ENCODE measurements at regions not wholly inside any gene's neighbourhood (a gene's known extent, or its start where the extent isn't known, plus 50 kb on each side); places are given as distances from the start of the nearest gene placed in this dataset.

DNA sequence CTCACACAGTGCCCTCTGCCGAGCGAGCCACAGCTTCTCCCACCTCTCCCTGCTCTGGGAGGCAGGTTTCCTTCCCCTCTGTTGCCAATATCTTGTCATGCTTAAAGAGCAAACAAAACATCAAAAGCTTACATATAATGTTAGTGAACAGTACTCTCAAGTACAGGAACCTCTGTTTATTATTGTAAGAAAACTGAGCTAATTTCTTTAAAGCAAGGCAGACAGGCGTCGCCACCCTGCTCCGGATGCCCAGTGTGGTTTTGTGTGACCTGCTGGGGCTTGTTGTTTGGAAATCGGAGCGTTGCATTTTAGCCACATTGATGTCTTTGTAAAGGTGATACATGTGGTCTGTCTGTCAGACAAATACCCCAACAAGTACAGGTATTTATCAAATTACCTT lies 401.4 kb upstream of the IRX1 start:
- Mint-ChIP-seq H3K36me3 (no peaks in the 10 kb centered on the region), H3K9me3 (no peaks in the 10 kb centered on the region), H3K4me3 (no peak overlapping the region), H3K27me3 (peaks cover 9% of the 10 kb centered on the region), H3K4me1 (no peaks in the 10 kb centered on the region), H3K27ac (no peak overlapping the region)

DNA sequence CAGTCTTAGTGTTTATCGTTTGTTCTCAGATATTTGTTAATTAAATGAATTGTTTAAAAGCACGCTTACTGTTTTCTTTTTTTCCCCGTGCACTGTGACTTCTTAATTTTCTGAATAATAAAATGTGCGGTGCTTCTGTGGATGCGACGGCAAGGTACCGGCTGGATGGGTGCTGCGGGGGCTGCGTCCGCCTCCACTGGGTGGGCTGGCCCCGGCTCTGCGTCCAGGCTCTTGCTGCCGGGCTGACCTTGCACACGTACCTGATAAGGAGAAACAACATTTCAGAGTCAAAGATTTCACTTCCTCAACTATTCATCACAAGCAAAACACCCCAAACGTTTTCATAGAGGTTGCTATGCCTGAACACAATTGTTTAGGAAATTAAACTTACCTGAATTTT lies 404.0 kb upstream of the IRX1 start:
- Mint-ChIP-seq H3K36me3 (no peaks in the 10 kb centered on the region), H3K27me3 (no peaks in the 10 kb centered on the region), H3K27ac (no peak overlapping the region), H3K9me3 (no peaks in the 10 kb centered on the region), H3K4me3 (no peak overlapping the region), H3K4me1 (no peaks in the 10 kb centered on the region)

DNA sequence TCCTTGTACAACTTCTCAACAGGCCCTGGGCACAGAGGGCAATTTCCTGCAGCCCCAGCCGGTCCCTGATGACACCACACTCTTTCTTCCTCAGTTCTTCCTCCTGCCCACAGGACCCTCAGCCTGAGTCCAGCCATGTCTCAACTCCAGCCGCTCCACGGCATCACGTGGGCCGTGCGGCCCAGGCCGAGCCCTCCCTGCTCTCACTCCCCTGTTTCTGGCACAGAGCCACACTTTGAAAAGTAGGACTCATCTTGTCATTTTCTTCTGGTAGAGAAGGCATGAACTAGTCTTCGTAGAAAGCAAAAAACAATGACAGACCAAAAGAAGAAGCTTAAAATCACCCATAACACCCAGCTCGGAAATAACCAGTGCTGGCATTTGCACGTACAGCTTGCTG lies 404.7 kb upstream of the IRX1 start:
- H3K4me3 Mint-ChIP-seq: no peak overlapping the region
- no peak overlapping the region for H3K27ac Mint-ChIP-seq
- H3K9me3 Mint-ChIP-seq: no peaks in the 10 kb centered on the region
- H3K27me3 Mint-ChIP-seq: no peaks in the 10 kb centered on the region
- H3K4me1 Mint-ChIP-seq: no peaks in the 10 kb centered on the region
- no peaks in the 10 kb centered on the region for H3K36me3 Mint-ChIP-seq

DNA sequence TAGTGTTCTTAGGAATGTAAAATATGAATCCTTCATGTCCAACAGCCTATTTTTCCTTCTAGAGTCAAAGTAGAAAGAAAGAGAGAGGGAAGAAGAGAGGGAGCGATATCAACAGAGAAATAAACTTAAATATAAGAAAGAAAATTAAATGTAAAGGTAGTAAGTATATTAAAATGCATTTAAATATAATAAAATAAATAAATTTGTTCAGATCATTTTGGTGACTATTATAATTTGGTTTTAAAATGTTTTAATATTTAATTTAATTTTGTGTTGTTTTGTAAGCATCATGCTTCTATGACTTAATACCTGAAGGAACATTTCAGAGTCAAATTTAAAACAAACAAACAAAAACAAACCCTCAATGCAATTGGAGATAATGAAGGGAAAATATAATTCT lies 405.2 kb upstream of the IRX1 start:
- Mint-ChIP-seq H3K4me3 (no peak overlapping the region), H3K27me3 (no peaks in the 10 kb centered on the region), H3K36me3 (no peaks in the 10 kb centered on the region), H3K9me3 (no peaks in the 10 kb centered on the region), H3K27ac (no peak overlapping the region), H3K4me1 (no peaks in the 10 kb centered on the region)

DNA sequence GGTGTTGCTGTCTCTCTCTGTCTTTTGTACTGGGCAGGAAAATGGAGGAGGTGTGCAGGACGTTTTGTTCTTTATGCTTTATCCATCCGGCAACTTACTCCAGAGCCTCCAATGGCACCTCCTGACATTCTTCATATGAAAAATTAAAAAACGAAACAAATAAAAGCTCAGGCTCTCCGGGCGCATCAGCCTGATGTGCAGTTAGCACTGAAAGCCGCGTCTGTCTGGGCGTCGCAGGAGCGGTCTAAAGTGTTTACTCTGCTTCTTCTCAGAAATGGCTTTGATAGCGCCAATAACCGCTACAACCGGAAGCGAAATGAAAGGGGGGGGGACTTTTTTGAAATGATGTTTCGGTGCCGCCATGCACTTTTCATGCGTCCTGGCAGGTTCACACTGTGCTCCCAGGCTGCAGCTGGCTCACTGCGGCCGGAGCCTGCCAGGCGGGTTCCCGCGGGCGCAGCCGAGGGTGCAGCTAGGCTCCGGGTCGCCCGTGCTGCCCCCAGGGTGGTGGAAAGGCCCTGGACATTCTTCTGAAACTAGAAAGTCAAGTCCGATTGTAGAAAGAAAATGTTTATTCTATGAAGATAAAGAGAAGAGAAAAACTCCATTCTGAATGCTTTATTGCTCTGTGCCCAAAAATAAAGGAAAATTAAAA lies 407.7 kb upstream of the IRX1 start:
- H3K36me3 Mint-ChIP-seq: no peaks in the 10 kb centered on the region
- H3K27me3 Mint-ChIP-seq: no peaks in the 10 kb centered on the region
- H3K4me1 Mint-ChIP-seq: no peaks in the 10 kb centered on the region
- no peaks in the 10 kb centered on the region for H3K9me3 Mint-ChIP-seq
- H3K27ac Mint-ChIP-seq: no peak overlapping the region
- H3K4me3 Mint-ChIP-seq: no peak overlapping the region

DNA sequence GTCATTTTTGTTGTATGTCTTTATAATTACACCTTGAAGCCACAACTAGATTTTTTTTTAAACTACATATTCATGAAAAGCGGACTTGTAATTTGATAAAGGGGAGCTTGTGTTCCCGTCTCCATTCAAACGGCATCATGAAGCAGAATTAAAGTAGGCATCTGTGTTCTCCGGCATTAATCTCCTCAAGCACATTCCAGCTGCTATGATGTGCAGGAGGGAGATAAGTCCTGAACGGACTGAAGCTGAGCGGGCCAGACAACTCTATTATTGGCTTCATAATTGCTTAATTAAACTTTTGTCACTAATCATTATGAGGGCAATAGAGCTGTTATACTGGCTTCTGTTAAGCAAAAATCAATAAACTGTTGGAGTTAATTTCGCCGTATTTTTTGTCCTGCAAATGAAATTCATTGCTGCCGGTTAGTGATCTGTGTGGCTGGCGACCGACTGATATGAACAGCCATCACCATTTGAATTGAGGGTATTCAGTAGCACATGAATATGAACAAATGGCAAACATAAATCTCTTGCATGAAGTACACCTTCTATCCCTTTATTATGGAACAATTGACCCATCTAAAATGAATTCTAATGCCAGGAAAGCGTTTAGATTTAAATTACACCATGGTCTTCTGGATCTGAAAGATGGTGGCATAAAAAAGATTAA lies 408.8 kb upstream of the IRX1 start:
- Mint-ChIP-seq H3K4me1 (no peaks in the 10 kb centered on the region), H3K27ac (no peak overlapping the region), H3K4me3 (no peak overlapping the region), H3K36me3 (no peaks in the 10 kb centered on the region), H3K27me3 (no peaks in the 10 kb centered on the region), H3K9me3 (no peaks in the 10 kb centered on the region)

DNA sequence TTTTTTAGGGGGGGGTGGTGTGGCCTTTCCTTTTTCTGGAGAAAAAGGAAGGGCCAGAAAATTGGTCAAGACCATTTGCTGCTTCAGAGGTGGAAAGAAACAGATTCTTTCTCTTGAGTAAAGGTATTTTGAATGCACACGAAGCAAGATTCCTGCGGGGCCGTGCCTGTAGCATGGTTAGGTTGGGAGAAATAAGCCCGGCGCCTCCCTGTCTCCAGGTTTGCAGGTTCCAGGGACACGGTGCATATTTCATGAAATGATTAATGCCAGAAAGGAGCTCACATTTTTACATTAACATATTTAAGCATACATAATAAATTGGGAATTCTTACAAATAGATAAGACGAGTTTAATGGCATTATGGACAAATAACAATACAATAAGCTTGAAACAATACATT lies 409.5 kb upstream of the IRX1 start:
- Mint-ChIP-seq H3K36me3 (no peaks in the 10 kb centered on the region), H3K9me3 (no peaks in the 10 kb centered on the region), H3K4me3 (no peak overlapping the region), H3K4me1 (no peaks in the 10 kb centered on the region), H3K27me3 (no peaks in the 10 kb centered on the region), H3K27ac (no peak overlapping the region)

DNA sequence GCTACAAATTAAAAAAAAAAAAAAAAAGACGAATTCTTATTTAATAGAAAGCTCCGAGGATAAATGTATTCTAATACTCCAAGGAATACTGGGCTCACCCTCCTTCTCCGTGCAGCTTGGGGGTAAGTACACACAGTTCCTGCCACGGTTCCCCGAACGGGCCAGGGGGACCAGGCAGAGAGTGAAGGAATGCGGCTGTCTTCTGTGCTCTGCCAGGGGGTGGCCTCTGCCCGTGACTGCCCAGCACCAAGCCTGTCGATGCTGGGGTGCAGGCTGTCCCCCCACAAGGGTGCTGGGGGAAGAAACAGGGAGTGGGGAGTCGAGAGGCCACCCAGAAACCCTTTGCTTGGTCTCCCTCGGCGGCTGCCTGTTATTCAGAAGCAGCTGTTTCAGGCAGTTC lies 410.1 kb upstream of the IRX1 start:
- Mint-ChIP-seq H3K36me3 (no peaks in the 10 kb centered on the region), H3K9me3 (no peaks in the 10 kb centered on the region), H3K27ac (no peak overlapping the region), H3K27me3 (no peaks in the 10 kb centered on the region), H3K4me3 (no peak overlapping the region), H3K4me1 (no peaks in the 10 kb centered on the region)

DNA sequence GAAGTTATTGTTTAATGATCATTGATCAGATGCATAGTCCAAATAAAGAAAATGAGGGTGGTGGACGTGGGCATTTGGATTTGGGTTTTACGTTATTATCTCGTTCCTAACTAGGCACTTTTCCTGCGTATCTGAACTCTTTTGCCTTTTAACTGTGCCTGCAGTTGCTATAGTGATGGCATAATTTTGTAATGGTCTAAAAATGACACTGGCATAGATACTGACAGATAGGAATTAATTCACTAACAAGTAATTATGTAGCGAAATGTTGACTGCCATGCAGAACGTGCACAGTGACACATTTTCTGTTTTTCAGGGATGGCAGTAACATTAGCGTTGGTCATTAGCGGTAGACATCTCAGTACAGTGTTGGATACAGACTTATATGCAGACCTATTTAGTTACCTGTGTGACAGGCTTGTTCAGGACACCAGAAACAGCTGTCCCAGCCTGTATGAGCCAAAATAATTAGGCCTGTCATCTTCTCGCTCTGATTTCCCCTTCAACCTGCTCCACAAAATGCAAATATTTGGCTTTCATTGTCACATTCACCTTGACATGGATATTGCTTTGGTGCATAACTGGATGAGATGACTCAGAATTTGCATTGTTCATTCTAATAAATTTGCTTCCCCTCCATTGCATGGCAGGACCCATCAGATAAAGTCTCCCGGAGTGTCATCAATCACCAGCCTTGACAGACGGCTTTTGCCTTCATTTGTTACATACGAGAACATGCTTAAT lies 413.3 kb upstream of the IRX1 start:
- H3K27me3 Mint-ChIP-seq: no peaks in the 10 kb centered on the region
- no peak overlapping the region for H3K27ac Mint-ChIP-seq
- no peaks in the 10 kb centered on the region for H3K9me3 Mint-ChIP-seq
- H3K4me1 Mint-ChIP-seq: no peaks in the 10 kb centered on the region
- H3K4me3 Mint-ChIP-seq: no peak overlapping the region
- H3K36me3 Mint-ChIP-seq: no peaks in the 10 kb centered on the region

DNA sequence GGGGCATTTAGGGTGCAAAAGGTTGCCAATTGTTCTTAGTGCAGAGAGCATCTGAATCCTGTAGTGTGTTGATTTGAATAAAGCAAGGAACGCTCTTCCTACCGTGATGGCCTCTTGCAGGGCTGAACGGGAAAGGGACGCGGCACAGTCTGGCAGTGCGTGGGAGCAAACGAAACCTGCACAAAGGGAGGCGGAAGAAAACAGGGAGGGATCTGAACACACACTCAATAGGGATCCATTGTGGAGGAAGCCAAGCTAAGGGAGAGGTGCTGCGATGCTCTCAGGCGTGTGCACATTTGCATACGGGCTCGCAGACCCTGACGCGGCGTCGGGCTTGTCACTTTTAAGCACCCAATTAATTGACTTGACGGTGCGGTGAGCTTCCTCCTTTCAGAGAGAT lies 414.0 kb upstream of the IRX1 start:
- Mint-ChIP-seq H3K4me3 (no peak overlapping the region), H3K9me3 (no peaks in the 10 kb centered on the region), H3K27me3 (no peaks in the 10 kb centered on the region), H3K4me1 (no peaks in the 10 kb centered on the region), H3K36me3 (no peaks in the 10 kb centered on the region), H3K27ac (no peak overlapping the region)

DNA sequence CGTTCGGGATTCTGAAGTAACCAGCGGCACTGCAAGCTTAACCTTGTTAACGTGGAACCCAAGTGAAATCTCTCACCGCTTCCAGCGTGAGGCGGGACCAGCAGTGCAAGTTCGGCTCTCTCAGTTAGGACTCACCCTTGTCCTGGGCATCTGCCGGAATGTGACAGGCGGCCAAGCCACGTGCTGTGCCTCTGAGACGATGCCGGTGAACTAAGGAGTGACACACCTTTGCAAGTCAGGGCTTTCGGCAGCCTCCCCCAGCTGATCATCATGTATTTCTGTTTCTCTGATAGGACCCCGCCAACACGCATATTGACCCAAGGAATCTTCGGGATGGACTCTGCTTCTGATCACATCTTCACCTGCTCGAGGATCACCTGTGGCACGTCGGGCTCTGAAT lies 415.0 kb upstream of the IRX1 start:
- Mint-ChIP-seq H3K4me1 (no peaks in the 10 kb centered on the region), H3K9me3 (no peaks in the 10 kb centered on the region), H3K36me3 (no peaks in the 10 kb centered on the region), H3K4me3 (no peak overlapping the region), H3K27me3 (no peaks in the 10 kb centered on the region), H3K27ac (no peak overlapping the region)

DNA sequence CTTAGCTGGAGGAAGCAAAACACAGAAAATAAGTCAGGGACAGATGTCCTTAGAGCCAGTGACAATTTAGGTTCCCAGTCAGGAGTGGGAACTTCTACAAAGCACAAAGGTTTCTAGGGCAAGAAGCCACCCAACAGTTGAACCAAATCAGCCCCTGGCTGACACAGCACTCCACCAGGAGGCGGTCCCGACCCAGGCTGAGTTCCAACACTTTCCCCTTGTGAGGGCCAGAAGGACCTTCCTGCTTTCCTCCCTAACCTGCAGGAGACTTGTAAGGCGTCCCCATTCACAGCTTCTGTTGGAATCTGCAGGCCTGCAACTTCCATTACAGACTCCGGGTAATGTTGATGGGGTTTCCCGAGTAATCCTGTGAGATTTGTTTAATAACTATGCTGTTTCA lies 416.4 kb upstream of the IRX1 start:
- H3K9me3 Mint-ChIP-seq: no peaks in the 10 kb centered on the region
- H3K4me3 Mint-ChIP-seq: no peak overlapping the region
- no peaks in the 10 kb centered on the region for H3K27me3 Mint-ChIP-seq
- H3K27ac Mint-ChIP-seq: no peak overlapping the region
- no peaks in the 10 kb centered on the region for H3K36me3 Mint-ChIP-seq
- no peaks in the 10 kb centered on the region for H3K4me1 Mint-ChIP-seq

DNA sequence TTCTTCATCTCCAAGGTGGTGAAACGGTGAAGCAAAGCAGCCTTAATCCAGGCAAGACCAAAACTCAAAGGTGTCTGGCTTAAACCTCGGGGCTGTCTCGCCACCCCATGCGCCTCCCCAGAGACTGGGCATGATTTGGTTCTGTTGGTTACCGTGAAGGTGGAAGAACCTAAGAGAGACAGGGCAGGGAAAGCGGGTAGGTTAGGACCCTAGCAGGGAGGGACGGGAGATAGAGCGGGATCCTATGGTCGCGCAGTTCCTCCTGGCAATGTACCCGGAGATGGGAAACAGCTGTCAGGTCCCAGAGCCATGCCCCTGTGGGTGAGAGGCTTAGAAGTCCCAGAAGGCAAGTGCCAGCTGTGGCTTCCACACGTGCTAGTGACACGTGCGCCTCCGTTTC lies 418.3 kb upstream of the IRX1 start:
- H3K4me3 Mint-ChIP-seq: no peak overlapping the region
- H3K27me3 Mint-ChIP-seq: no peaks in the 10 kb centered on the region
- H3K36me3 Mint-ChIP-seq: no peaks in the 10 kb centered on the region
- H3K4me1 Mint-ChIP-seq: no peaks in the 10 kb centered on the region
- H3K9me3 Mint-ChIP-seq: no peaks in the 10 kb centered on the region
- no peak overlapping the region for H3K27ac Mint-ChIP-seq

DNA sequence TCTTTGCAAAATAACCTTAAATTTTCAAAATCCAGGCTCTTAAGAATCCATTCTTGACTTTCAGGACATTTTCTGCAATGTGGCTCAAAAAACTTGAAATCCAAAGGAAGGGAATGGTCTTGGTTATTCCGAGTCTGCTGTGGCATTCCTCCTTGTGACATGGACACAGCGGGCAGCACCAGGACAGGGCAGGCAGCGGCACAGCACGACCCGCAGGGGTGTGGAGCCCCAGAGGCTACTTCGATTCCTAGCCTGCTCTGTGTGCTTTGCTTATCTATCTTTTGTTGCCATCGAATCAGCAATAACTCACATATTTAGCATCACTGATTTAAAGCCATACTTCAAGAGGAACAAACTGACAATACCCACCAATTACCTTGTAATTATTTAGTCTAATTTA lies 420.2 kb upstream of the IRX1 start:
- H3K9me3 Mint-ChIP-seq: peaks cover 3% of the 10 kb centered on the region
- H3K4me3 Mint-ChIP-seq: no peak overlapping the region
- H3K27me3 Mint-ChIP-seq: no peaks in the 10 kb centered on the region
- H3K27ac Mint-ChIP-seq: no peak overlapping the region
- H3K36me3 Mint-ChIP-seq: peaks cover under 1% of the 10 kb centered on the region
- no peaks in the 10 kb centered on the region for H3K4me1 Mint-ChIP-seq

DNA sequence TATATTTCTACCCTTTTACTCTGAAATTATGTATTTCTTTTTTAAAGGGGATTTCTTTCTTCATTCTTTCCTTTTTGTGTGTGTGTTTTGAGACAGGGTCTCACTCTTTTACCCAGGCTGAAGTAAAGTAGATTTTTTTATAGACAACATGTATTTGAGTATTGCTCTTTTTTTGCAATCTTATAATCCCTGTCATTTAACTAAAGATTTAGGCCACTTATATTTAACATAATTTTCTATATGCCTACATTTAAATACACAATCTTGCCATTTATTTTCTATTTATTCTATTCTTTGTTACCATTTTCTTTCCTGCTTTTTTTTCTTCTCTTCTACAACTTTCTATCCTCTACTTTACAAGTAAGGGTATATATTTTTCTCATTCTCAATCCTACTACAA lies 416.0 kb upstream of the IRX2 start:
- Mint-ChIP-seq H3K36me3 (peaks cover 2% of the 10 kb centered on the region), H3K4me3 (no peak overlapping the region), H3K27ac (no peak overlapping the region), H3K27me3 (no peaks in the 10 kb centered on the region), H3K9me3 (peaks cover 25% of the 10 kb centered on the region), H3K4me1 (no peaks in the 10 kb centered on the region)

DNA sequence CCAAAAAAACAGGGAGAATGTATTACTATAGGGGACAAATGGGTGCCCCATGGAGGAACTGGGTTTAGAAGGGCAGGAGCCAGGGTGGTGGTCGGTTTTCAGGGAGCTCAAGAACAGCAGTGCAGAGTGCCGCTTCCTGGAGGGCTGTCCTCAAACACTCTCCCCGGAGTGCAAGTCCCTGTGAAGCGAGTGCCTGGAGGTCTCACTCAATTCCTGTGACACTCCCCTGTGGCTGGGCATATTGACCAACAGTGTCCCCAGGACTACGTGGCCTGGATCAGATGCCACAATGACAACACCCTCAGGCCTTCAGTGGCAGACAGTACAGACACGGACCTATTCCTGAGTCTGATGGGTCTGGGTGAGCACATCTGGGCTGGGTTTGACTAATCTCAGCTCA lies 412.1 kb upstream of the IRX2 start:
- Mint-ChIP-seq H3K27me3 (no peaks in the 10 kb centered on the region), H3K4me3 (no peak overlapping the region), H3K27ac (no peak overlapping the region), H3K36me3 (no peaks in the 10 kb centered on the region), H3K4me1 (no peaks in the 10 kb centered on the region), H3K9me3 (peaks cover 18% of the 10 kb centered on the region)

Data from activated naive CD4-positive, alpha-beta T cell treated with anti-CD3 and anti-CD28 coated beads, Interleukin-2, amount 50 U/mL, for 24 hours (primary cell).